ENCODE measurements at regions not wholly inside any gene's neighbourhood (a gene's known extent, or its start where the extent isn't known, plus 50 kb on each side); places are given as distances from the start of the nearest gene placed in this dataset.

GRCh38 chr9:15372455-15372854 lies 50.2 kb upstream of the SNAPC3 start:
- H2AFZ ChIP-seq (ENCODE audit: low read length) = no peak overlapping the region
- BruUV-seq (replicated peaks) = no TSS peak
- no peaks in the 10 kb centered on the region for H3F3A ChIP-seq (ENCODE audit: low read length, unreplicated experiment)
- H3K4me2 ChIP-seq (ENCODE audit: low read length) = no peak overlapping the region
- ATAC-seq (no peak), DNase-seq (no peak)
- H3K27me3 ChIP-seq (ENCODE audit: low read length) = no peaks in the 10 kb centered on the region
- ChIA-PET CTCF (no interaction called here), POLR2A (ENCODE audit: unreplicated experiment) (no interaction called here)
- no peak overlapping the region for H3K4me3 ChIP-seq (ENCODE audit: low read length)
- no peak for TF ChIP-seq EZH2phosphoT487 (IDR thresholded peaks at IDR 0.05; ENCODE audit: borderline replicate concordance, low read length)
- TF ChIP-seq, protein P1, sequence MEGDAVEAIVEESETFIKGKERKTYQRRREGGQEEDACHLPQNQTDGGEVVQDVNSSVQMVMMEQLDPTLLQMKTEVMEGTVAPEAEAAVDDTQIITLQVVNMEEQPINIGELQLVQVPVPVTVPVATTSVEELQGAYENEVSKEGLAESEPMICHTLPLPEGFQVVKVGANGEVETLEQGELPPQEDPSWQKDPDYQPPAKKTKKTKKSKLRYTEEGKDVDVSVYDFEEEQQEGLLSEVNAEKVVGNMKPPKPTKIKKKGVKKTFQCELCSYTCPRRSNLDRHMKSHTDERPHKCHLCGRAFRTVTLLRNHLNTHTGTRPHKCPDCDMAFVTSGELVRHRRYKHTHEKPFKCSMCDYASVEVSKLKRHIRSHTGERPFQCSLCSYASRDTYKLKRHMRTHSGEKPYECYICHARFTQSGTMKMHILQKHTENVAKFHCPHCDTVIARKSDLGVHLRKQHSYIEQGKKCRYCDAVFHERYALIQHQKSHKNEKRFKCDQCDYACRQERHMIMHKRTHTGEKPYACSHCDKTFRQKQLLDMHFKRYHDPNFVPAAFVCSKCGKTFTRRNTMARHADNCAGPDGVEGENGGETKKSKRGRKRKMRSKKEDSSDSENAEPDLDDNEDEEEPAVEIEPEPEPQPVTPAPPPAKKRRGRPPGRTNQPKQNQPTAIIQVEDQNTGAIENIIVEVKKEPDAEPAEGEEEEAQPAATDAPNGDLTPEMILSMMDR (conservative IDR thresholded peaks at IDR 0.05; ENCODE audit: low read depth, low read length) = no peak
- TF ChIP-seq EZH2 (IDR thresholded peaks at IDR 0.05; ENCODE audit: low read length, unreplicated experiment) = no peak
- no peaks in the 10 kb centered on the region for H3K4me1 ChIP-seq (ENCODE audit: insufficient read depth, low read length)
- no peaks in the 10 kb centered on the region for H4K20me1 ChIP-seq (ENCODE audit: low read length)
- no peaks in the 10 kb centered on the region for H3K9me2 ChIP-seq (replicated peaks; ENCODE audit: low read length)
- no peaks in the 10 kb centered on the region for H3K9me3 ChIP-seq (ENCODE audit: low read length)
- no peak overlapping the region for H3K9ac ChIP-seq (ENCODE audit: low read length)
- no peaks in the 10 kb centered on the region for H3K79me2 ChIP-seq (ENCODE audit: low read length)
- no peak overlapping the region for H3K27ac ChIP-seq (ENCODE audit: low read length)
- no peaks in the 10 kb centered on the region for H3K36me3 ChIP-seq (ENCODE audit: low read depth, low read length)
- intact Hi-C loops (cut with micrococcal nuclease) = no loop called here

DNA sequence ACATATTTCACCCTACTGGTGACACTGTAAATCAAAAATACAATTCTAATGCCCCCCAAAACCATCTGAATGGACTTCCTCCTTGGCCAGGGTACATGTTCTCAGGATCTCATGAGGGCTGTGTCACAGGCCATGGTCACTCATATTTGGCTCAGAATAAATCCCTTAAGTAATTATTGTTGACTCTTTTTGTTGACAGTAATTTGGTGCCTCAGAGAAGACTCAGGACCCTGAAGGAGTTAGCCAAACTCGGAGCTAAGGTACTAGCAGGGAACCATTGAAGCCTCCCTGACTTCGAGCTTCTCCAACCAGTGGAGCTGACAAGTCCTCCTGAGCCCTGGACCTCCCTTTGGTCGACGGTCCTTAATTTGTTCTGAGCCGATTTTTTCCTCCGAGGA lies 51.2 kb upstream of the SNAPC3 start:
- ATAC-seq (no peak), DNase-seq (no peak)
- H3K9me2 ChIP-seq (replicated peaks; ENCODE audit: low read length) = no peaks in the 10 kb centered on the region
- no peaks in the 10 kb centered on the region for H3K36me3 ChIP-seq (ENCODE audit: low read depth, low read length)
- H2AFZ ChIP-seq (ENCODE audit: low read length) = no peak overlapping the region
- no peaks in the 10 kb centered on the region for H4K20me1 ChIP-seq (ENCODE audit: low read length)
- no peak overlapping the region for H3K27ac ChIP-seq (ENCODE audit: low read length)
- intact Hi-C loops (cut with micrococcal nuclease) = no loop called here
- no peak overlapping the region for H3K9ac ChIP-seq (ENCODE audit: low read length)
- H3K9me3 ChIP-seq (ENCODE audit: low read length) = no peaks in the 10 kb centered on the region
- no peak overlapping the region for H3K4me3 ChIP-seq (ENCODE audit: low read length)
- H3K4me1 ChIP-seq (ENCODE audit: insufficient read depth, low read length) = no peaks in the 10 kb centered on the region
- ChIA-PET POLR2A (ENCODE audit: unreplicated experiment) (no interaction called here), CTCF (no interaction called here)
- H3K4me2 ChIP-seq (ENCODE audit: low read length) = no peak overlapping the region
- no peaks in the 10 kb centered on the region for H3K79me2 ChIP-seq (ENCODE audit: low read length)
- BruUV-seq (replicated peaks) = no TSS peak
- H3F3A ChIP-seq (ENCODE audit: low read length, unreplicated experiment) = no peaks in the 10 kb centered on the region
- TF ChIP-seq EZH2phosphoT487 (IDR thresholded peaks at IDR 0.05; ENCODE audit: borderline replicate concordance, low read length) (no peak), EZH2 (IDR thresholded peaks at IDR 0.05; ENCODE audit: low read length, unreplicated experiment) (no peak)
- TF ChIP-seq, protein P1 (conservative IDR thresholded peaks at IDR 0.05; ENCODE audit: low read depth, low read length) = no peak
- H3K27me3 ChIP-seq (ENCODE audit: low read length) = no peaks in the 10 kb centered on the region

DNA sequence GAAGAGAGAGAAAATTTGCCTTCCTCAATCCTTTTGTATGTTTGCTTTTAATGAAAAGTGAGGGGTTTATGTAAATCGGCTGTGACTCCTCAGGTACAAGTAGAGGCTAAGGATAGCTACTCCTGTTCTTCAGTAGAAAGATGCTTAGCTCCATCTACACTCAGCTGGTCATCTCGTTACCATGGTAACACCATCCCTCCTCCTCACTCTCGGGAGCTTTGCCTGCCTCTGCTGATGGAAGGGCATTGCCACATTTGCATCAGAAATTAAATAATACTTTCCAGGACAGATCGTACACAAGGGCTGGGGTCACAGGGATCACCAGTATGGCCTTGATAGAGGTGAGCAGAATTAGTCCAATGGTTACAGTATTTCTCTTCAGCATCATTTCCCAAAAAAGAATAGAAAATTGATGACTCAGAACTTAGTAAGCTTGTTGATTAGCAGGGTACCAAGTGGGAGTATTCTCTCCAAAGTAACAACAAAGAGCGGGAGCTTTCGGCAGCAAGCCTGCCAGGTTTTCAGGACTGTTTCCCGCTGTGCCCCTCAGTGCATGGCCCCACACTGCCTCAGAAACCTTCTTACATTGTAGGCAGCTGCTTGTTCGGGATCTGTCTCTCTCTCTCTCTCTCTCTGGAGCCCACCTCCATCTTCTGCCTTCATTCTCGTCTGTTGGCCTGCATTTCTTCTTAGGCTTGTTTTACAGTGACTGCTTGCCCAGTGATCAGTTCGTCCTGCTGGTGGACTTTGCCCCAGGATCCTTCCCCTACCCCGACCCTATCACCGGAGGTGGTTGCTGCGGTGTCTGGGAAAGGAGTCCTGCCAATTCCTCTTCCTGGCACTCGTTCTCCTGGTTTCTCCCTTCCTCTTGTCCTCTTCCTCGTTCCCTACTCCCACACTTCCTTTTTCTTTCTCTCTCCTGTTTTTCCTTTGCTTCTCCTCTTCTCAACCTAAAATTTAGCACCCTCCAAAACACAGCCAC lies 51.9 kb upstream of the SNAPC3 start:
- H3K36me3 ChIP-seq (ENCODE audit: low read depth, low read length) = no peaks in the 10 kb centered on the region
- no peak for ATAC-seq
- intact Hi-C loops (cut with micrococcal nuclease) = no loop called here
- H2AFZ ChIP-seq (ENCODE audit: low read length) = no peak overlapping the region
- ChIA-PET CTCF (no interaction called here), POLR2A (ENCODE audit: unreplicated experiment) (interaction anchor here (0.5 to 0.6 kb wide), 2 partner anchors 8 to 9 kb away, joined by 3 to 6 read pairs; no protein-coding TSS in a partner anchor)
- TF ChIP-seq, protein P1 (conservative IDR thresholded peaks at IDR 0.05; ENCODE audit: low read depth, low read length) = no peak
- TF ChIP-seq EZH2 (IDR thresholded peaks at IDR 0.05; ENCODE audit: low read length, unreplicated experiment) (no peak), EZH2phosphoT487 (IDR thresholded peaks at IDR 0.05; ENCODE audit: borderline replicate concordance, low read length) (no peak)
- H3K79me2 ChIP-seq (ENCODE audit: low read length) = no peaks in the 10 kb centered on the region
- BruUV-seq (replicated peaks) = no TSS peak
- no peaks in the 10 kb centered on the region for H3F3A ChIP-seq (ENCODE audit: low read length, unreplicated experiment)
- no peaks in the 10 kb centered on the region for H4K20me1 ChIP-seq (ENCODE audit: low read length)
- no peak overlapping the region for H3K4me3 ChIP-seq (ENCODE audit: low read length)
- no peaks in the 10 kb centered on the region for H3K9me2 ChIP-seq (replicated peaks; ENCODE audit: low read length)
- no peaks in the 10 kb centered on the region for H3K4me1 ChIP-seq (ENCODE audit: insufficient read depth, low read length)
- no peak overlapping the region for H3K4me2 ChIP-seq (ENCODE audit: low read length)
- DNase-seq = no peak
- no peaks in the 10 kb centered on the region for H3K9me3 ChIP-seq (ENCODE audit: low read length)
- H3K27me3 ChIP-seq (ENCODE audit: low read length) = no peaks in the 10 kb centered on the region
- no peak overlapping the region for H3K27ac ChIP-seq (ENCODE audit: low read length)
- no peak overlapping the region for H3K9ac ChIP-seq (ENCODE audit: low read length)

Measured in PC-3 (cell line).